Amygdala (tissue), 56 donors: ENCODE measurements at regions not wholly inside any gene's neighbourhood (a gene's known extent, or its start where the extent isn't known, plus 50 kb on each side); places are given as distances from the start of the nearest gene placed in this dataset.

Experiments
- DNase-seq, 56 donors: peaks; one replicate each; lab custom pipeline; 2025; lab: John Stamatoyannopoulos, UW

- DNase-seq = no peak
Observed at GRCh38 chr3:64827431-64827830, 139.6 kb upstream of the ADAMTS9 start.

GRCh38 chr3:64827019-64827418, 139.2 kb upstream of the ADAMTS9 start:
- no peak for DNase-seq

GRCh38 chr3:64825404-64826120, 137.8 kb upstream of the ADAMTS9 start:
- no peak for DNase-seq

GRCh38 chr3:64824394-64824909, 136.7 kb upstream of the ADAMTS9 start:
- DNase-seq = no peak

GRCh38 chr3:64818196-64818595, 130.4 kb upstream of the ADAMTS9 start:
- DNase-seq = no peak

- no peak for DNase-seq
Observed at GRCh38 chr3:64816355-64816754, 128.6 kb upstream of the ADAMTS9 start.

- peak in 5 of 56 donors; percentile 7 to 20 (median 13) for DNase-seq
Observed at GRCh38 chr3:64815789-64816188, 128.0 kb upstream of the ADAMTS9 start.

GRCh38 chr3:64815195-64815631, 127.4 kb upstream of the ADAMTS9 start:
- no peak for DNase-seq

GRCh38 chr3:64814351-64814750, 126.6 kb upstream of the ADAMTS9 start:
- DNase-seq = no peak

GRCh38 chr3:64813326-64813725, 125.5 kb upstream of the ADAMTS9 start:
- no peak for DNase-seq

GRCh38 chr3:64809086-64809485, 121.3 kb upstream of the ADAMTS9 start:
- DNase-seq = no peak

GRCh38 chr3:64808061-64808460, 120.3 kb upstream of the ADAMTS9 start:
- DNase-seq = no peak

- no peak for DNase-seq
Observed at GRCh38 chr3:64806668-64807605, 119.1 kb upstream of the ADAMTS9 start.

GRCh38 chr3:64805978-64806377, 118.2 kb upstream of the ADAMTS9 start:
- no peak for DNase-seq

- DNase-seq = no peak
Observed at GRCh38 chr3:64805248-64805647, 117.4 kb upstream of the ADAMTS9 start.

GRCh38 chr3:64803469-64803868, 115.7 kb upstream of the ADAMTS9 start:
- no peak for DNase-seq

GRCh38 chr3:64802460-64802859, 114.7 kb upstream of the ADAMTS9 start:
- DNase-seq = no peak

- DNase-seq = no peak
Observed at GRCh38 chr3:64801856-64802255, 114.1 kb upstream of the ADAMTS9 start.

GRCh38 chr3:64799606-64800005, 111.8 kb upstream of the ADAMTS9 start:
- DNase-seq = no peak

- DNase-seq = no peak
Observed at GRCh38 chr3:64798316-64798715, 110.5 kb upstream of the ADAMTS9 start.

- no peak for DNase-seq
Observed at GRCh38 chr3:64796607-64797399, 109.0 kb upstream of the ADAMTS9 start.
